GM12892 (cell line): ENCODE measurements at regions not wholly inside any gene's neighbourhood (a gene's known extent, or its start where the extent isn't known, plus 50 kb on each side); places are given as distances from the start of the nearest gene placed in this dataset.

Experiments used
- POLR2A ChIP-seq: IDR thresholded peaks from 2 replicates; pipeline ENCODE4 v1.6.1; 2011; ENCODE audit warnings: low read depth, low read length, control low read depth
- TAF1 ChIP-seq: IDR thresholded peaks from 2 replicates; pipeline ENCODE4 v1.6.1; 2011; ENCODE audit warnings: low read depth, mild to moderate bottlenecking, control low read depth, low read length, borderline replicate concordance

DNA sequence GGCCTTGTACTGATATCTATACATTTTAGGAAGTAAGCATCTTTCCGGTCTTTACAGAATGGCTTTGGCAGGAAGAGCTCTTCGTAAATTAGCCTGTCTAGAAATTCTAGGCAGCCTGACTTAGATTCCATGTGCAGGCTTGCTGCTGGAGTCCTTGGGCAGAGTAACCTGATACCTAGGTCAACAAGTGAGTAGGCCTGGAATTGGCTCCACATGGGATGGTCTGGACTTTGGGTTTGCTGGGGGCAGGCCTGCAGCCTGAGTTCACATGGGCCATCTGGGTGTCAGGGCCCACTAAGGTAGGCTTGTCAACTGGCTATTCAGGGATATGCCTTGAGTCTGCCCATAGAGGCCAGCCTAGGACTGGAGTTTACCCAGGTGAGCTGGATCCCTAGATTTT lies 59.6 kb upstream of the CYYR1 start:
- TF ChIP-seq POLR2A = no peak
- no peak for TF ChIP-seq TAF1
